HG03571 (cell line): ENCODE measurements at regions not wholly inside any gene's neighbourhood (a gene's known extent, or its start where the extent isn't known, plus 50 kb on each side); places are given as distances from the start of the nearest gene placed in this dataset.
A peak's percentile ranks its signal among the peaks of the same experiment; 100 is the strongest.

Source experiments
- ATAC-seq: cut with Tn5 transposase; IDR thresholded peaks from one replicate; pipeline ENCODE4 v1.9.1; 2021; ENCODE audit not compliant: unreplicated experiment

GRCh38 chr12:90333424-90333823 is 621.6 kb downstream of the CCER1 start:
- ATAC-seq, result no peak

GRCh38 chr12:90331821-90332220 is 623.2 kb downstream of the CCER1 start:
- no peak for ATAC-seq

GRCh38 chr12:90331262-90331661 is 622.6 kb upstream of the ATP2B1 start:
- ATAC-seq, result no peak

GRCh38 chr12:90327793-90328743 is 619.4 kb upstream of the ATP2B1 start:
- no peak for ATAC-seq

GRCh38 chr12:90323217-90323616 is 614.6 kb upstream of the ATP2B1 start:
- ATAC-seq, result no peak

GRCh38 chr12:90322006-90322405 is 613.4 kb upstream of the ATP2B1 start:
- ATAC-seq, result no peak

GRCh38 chr12:90321369-90321768 is 612.7 kb upstream of the ATP2B1 start:
- ATAC-seq, result no peak

GRCh38 chr12:90311561-90311960 is 602.9 kb upstream of the ATP2B1 start:
- ATAC-seq, result no peak

- no peak for ATAC-seq
Measured at GRCh38 chr12:90305379-90305778, 596.7 kb upstream of the ATP2B1 start.

GRCh38 chr12:90304231-90304630 is 595.6 kb upstream of the ATP2B1 start:
- no peak for ATAC-seq

- no peak for ATAC-seq
Measured at GRCh38 chr12:90303771-90304170, 595.1 kb upstream of the ATP2B1 start.

GRCh38 chr12:90301561-90302133 is 593.0 kb upstream of the ATP2B1 start:
- no peak for ATAC-seq

GRCh38 chr12:90301095-90301494 is 592.5 kb upstream of the ATP2B1 start:
- no peak for ATAC-seq

GRCh38 chr12:90299666-90300065 is 591.0 kb upstream of the ATP2B1 start:
- ATAC-seq, result no peak

GRCh38 chr12:90299121-90299520 is 590.5 kb upstream of the ATP2B1 start:
- ATAC-seq, result peak; percentile 81

- no peak for ATAC-seq
Measured at GRCh38 chr12:90298289-90298948, 589.8 kb upstream of the ATP2B1 start.

GRCh38 chr12:90295858-90296257 is 587.2 kb upstream of the ATP2B1 start:
- no peak for ATAC-seq

- no peak for ATAC-seq
Measured at GRCh38 chr12:90292183-90292582, 583.5 kb upstream of the ATP2B1 start.

- ATAC-seq, result no peak
Measured at GRCh38 chr12:90290980-90291975, 582.6 kb upstream of the ATP2B1 start.

- no peak for ATAC-seq
Measured at GRCh38 chr12:90287585-90287984, 578.9 kb upstream of the ATP2B1 start.
